Loucy (cell line): ENCODE measurements at regions not wholly inside any gene's neighbourhood (a gene's known extent, or its start where the extent isn't known, plus 50 kb on each side); places are given as distances from the start of the nearest gene placed in this dataset.

Experiments
- EZH2phosphoT487 ChIP-seq: fragments of 200-600 bp; IDR thresholded peaks from 2 replicates; pipeline ENCODE4 v1.6.1; 2018; ENCODE audit warnings: antibody characterized with exemption, mild to moderate bottlenecking, moderate library complexity, borderline replicate concordance
- TF ChIP-seq, protein P1 (sequence below): fragments of 200-600 bp; sonication (generic); conservative IDR thresholded peaks from 2 replicates; pipeline ENCODE4 v1.5.1; 2014; ENCODE audit warnings: mild to moderate bottlenecking, antibody characterized with exemption, low read length

GRCh38 chr10:16011548-16011947 is 151.2 kb upstream of the MINDY3 start:
- TF ChIP-seq, protein P1, sequence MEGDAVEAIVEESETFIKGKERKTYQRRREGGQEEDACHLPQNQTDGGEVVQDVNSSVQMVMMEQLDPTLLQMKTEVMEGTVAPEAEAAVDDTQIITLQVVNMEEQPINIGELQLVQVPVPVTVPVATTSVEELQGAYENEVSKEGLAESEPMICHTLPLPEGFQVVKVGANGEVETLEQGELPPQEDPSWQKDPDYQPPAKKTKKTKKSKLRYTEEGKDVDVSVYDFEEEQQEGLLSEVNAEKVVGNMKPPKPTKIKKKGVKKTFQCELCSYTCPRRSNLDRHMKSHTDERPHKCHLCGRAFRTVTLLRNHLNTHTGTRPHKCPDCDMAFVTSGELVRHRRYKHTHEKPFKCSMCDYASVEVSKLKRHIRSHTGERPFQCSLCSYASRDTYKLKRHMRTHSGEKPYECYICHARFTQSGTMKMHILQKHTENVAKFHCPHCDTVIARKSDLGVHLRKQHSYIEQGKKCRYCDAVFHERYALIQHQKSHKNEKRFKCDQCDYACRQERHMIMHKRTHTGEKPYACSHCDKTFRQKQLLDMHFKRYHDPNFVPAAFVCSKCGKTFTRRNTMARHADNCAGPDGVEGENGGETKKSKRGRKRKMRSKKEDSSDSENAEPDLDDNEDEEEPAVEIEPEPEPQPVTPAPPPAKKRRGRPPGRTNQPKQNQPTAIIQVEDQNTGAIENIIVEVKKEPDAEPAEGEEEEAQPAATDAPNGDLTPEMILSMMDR, result no peak
- no peak for TF ChIP-seq EZH2phosphoT487
